Activated T-helper 17 cell treated with anti-CD3 and anti-CD28 coated beads, Interleukin-2, amount 50 U/mL, for 72 hours (primary cell): ENCODE measurements at regions not wholly inside any gene's neighbourhood (a gene's known extent, or its start where the extent isn't known, plus 50 kb on each side); places are given as distances from the start of the nearest gene placed in this dataset.
"Not testable (repeated sequence)": the region's sequence is repeated elsewhere in the genome, so short reads cannot be mapped to it uniquely, and the experiment has no call there.

Experiments
- ATAC-seq: fragments of 150-1000 bp; cut with Tn5 transposase; replicated peaks from 2 replicates; pipeline ENCODE4 v1.10.0; 2021; ENCODE audit warnings: mild to moderate bottlenecking, moderate library complexity
- H3K27ac Mint-ChIP-seq: one replicate; pipeline ENCODE4 v1.8.0; 2022; ENCODE audit warnings: mixed read lengths
- H3K27me3 Mint-ChIP-seq: one replicate; pipeline ENCODE4 v1.8.0; 2022; ENCODE audit warnings: mixed read lengths
- H3K36me3 Mint-ChIP-seq: one replicate; pipeline ENCODE4 v1.8.0; 2022; ENCODE audit warnings: low read depth, mild to moderate bottlenecking, mixed read lengths
- H3K4me1 Mint-ChIP-seq: one replicate; pipeline ENCODE4 v1.8.0; 2022; ENCODE audit warnings: mixed read lengths
- H3K4me3 Mint-ChIP-seq: one replicate; pipeline ENCODE4 v1.8.0; 2022; ENCODE audit warnings: mild to moderate bottlenecking, mixed read lengths
- H3K9me3 Mint-ChIP-seq: one replicate; pipeline ENCODE4 v1.8.0; 2022; ENCODE audit warnings: mixed read lengths

- Mint-ChIP-seq H3K4me3 (no peak overlapping the region), H3K27me3 (peaks cover 3% of the 10 kb centered on the region), H3K4me1 (no peaks in the 10 kb centered on the region), H3K36me3 (no peaks in the 10 kb centered on the region), H3K9me3 (no peaks in the 10 kb centered on the region), H3K27ac (no peak overlapping the region)
- ATAC-seq = no peak
These were observed 365.1 kb upstream of the NOCT start for GRCh38 chr4:138650495-138650894.

- H3K27ac Mint-ChIP-seq = no peak overlapping the region
- H3K27me3 Mint-ChIP-seq = no peaks in the 10 kb centered on the region
- no peaks in the 10 kb centered on the region for H3K4me1 Mint-ChIP-seq
- no peaks in the 10 kb centered on the region for H3K9me3 Mint-ChIP-seq
- H3K4me3 Mint-ChIP-seq = no peak overlapping the region
- no peak for ATAC-seq
- H3K36me3 Mint-ChIP-seq = no peaks in the 10 kb centered on the region
These were observed 368.1 kb upstream of the NOCT start for GRCh38 chr4:138647433-138647832.

- Mint-ChIP-seq H3K9me3 (no peaks in the 10 kb centered on the region), H3K4me3 (no peak overlapping the region), H3K27ac (no peak overlapping the region), H3K27me3 (no peaks in the 10 kb centered on the region), H3K36me3 (no peaks in the 10 kb centered on the region), H3K4me1 (no peaks in the 10 kb centered on the region)
- ATAC-seq = no peak
These were observed 369.2 kb upstream of the NOCT start for GRCh38 chr4:138646383-138646782.

- no peak for ATAC-seq
- Mint-ChIP-seq H3K4me1 (no peaks in the 10 kb centered on the region), H3K27me3 (peaks cover 3% of the 10 kb centered on the region), H3K4me3 (no peak overlapping the region), H3K9me3 (no peaks in the 10 kb centered on the region), H3K27ac (no peak overlapping the region), H3K36me3 (no peaks in the 10 kb centered on the region)
These were observed 370.3 kb upstream of the NOCT start for GRCh38 chr4:138645289-138645688.

GRCh38 chr4:138644322-138644721 lies 371.3 kb upstream of the NOCT start:
- no peak for ATAC-seq
- Mint-ChIP-seq H3K27ac (no peak overlapping the region), H3K4me1 (no peaks in the 10 kb centered on the region), H3K36me3 (no peaks in the 10 kb centered on the region), H3K4me3 (no peak overlapping the region), H3K9me3 (no peaks in the 10 kb centered on the region), H3K27me3 (peaks cover 3% of the 10 kb centered on the region)

- Mint-ChIP-seq H3K27me3 (peaks cover 3% of the 10 kb centered on the region), H3K27ac (no peak overlapping the region), H3K4me1 (no peaks in the 10 kb centered on the region), H3K4me3 (no peak overlapping the region), H3K9me3 (no peaks in the 10 kb centered on the region), H3K36me3 (no peaks in the 10 kb centered on the region)
- ATAC-seq = no peak
These were observed 371.8 kb upstream of the NOCT start for GRCh38 chr4:138643827-138644226.

GRCh38 chr4:138639018-138639741 lies 376.4 kb upstream of the NOCT start:
- peaks cover 3% of the 10 kb centered on the region for H3K27me3 Mint-ChIP-seq
- H3K4me1 Mint-ChIP-seq = no peaks in the 10 kb centered on the region
- H3K4me3 Mint-ChIP-seq = no peak overlapping the region
- ATAC-seq = no peak
- no peaks in the 10 kb centered on the region for H3K36me3 Mint-ChIP-seq
- no peak overlapping the region for H3K27ac Mint-ChIP-seq
- no peaks in the 10 kb centered on the region for H3K9me3 Mint-ChIP-seq

- Mint-ChIP-seq H3K4me1 (no peaks in the 10 kb centered on the region), H3K4me3 (no peak overlapping the region), H3K36me3 (no peaks in the 10 kb centered on the region), H3K27me3 (peaks cover 7% of the 10 kb centered on the region), H3K9me3 (peaks cover 6% of the 10 kb centered on the region), H3K27ac (no peak overlapping the region)
- ATAC-seq = no peak
These were observed 378.8 kb upstream of the NOCT start for GRCh38 chr4:138636781-138637180.

GRCh38 chr4:138634915-138635314 lies 380.7 kb upstream of the NOCT start:
- Mint-ChIP-seq H3K27ac (no peak overlapping the region), H3K36me3 (no peaks in the 10 kb centered on the region), H3K27me3 (peaks cover 4% of the 10 kb centered on the region), H3K9me3 (peaks cover 6% of the 10 kb centered on the region), H3K4me3 (no peak overlapping the region), H3K4me1 (no peaks in the 10 kb centered on the region)
- ATAC-seq = no peak

GRCh38 chr4:138633580-138633904 lies 382.0 kb upstream of the NOCT start:
- H3K36me3 Mint-ChIP-seq = no peaks in the 10 kb centered on the region
- H3K4me3 Mint-ChIP-seq = no peak overlapping the region
- ATAC-seq = no peak
- H3K9me3 Mint-ChIP-seq = peaks cover 6% of the 10 kb centered on the region
- peaks cover 4% of the 10 kb centered on the region for H3K27me3 Mint-ChIP-seq
- no peak overlapping the region for H3K27ac Mint-ChIP-seq
- no peaks in the 10 kb centered on the region for H3K4me1 Mint-ChIP-seq

GRCh38 chr4:138632856-138633579 lies 382.6 kb upstream of the NOCT start:
- Mint-ChIP-seq H3K4me3 (no peak overlapping the region), H3K27ac (no peak overlapping the region), H3K4me1 (no peaks in the 10 kb centered on the region), H3K27me3 (peaks cover 4% of the 10 kb centered on the region), H3K9me3 (peaks cover 6% of the 10 kb centered on the region), H3K36me3 (no peaks in the 10 kb centered on the region)
- ATAC-seq = no peak

GRCh38 chr4:138630666-138631065 lies 384.9 kb upstream of the NOCT start:
- ATAC-seq = no peak
- Mint-ChIP-seq H3K9me3 (peaks cover 6% of the 10 kb centered on the region), H3K27me3 (peaks cover 7% of the 10 kb centered on the region), H3K36me3 (no peaks in the 10 kb centered on the region), H3K4me1 (no peaks in the 10 kb centered on the region), H3K27ac (no peak overlapping the region), H3K4me3 (no peak overlapping the region)

- no peak for ATAC-seq
- Mint-ChIP-seq H3K27ac (no peak overlapping the region), H3K9me3 (peaks cover 6% of the 10 kb centered on the region), H3K4me1 (no peaks in the 10 kb centered on the region), H3K36me3 (no peaks in the 10 kb centered on the region), H3K27me3 (peaks cover 7% of the 10 kb centered on the region), H3K4me3 (no peak overlapping the region)
These were observed 385.9 kb upstream of the NOCT start for GRCh38 chr4:138629669-138630068.

GRCh38 chr4:138627096-138627495 lies 384.9 kb upstream of the SLC7A11 start:
- ATAC-seq = no peak
- Mint-ChIP-seq H3K4me1 (no peaks in the 10 kb centered on the region), H3K27ac (no peak overlapping the region), H3K36me3 (no peaks in the 10 kb centered on the region), H3K9me3 (no peaks in the 10 kb centered on the region), H3K4me3 (no peak overlapping the region), H3K27me3 (peaks cover 3% of the 10 kb centered on the region)

GRCh38 chr4:138622362-138622761 lies 380.2 kb upstream of the SLC7A11 start:
- not testable (repeated sequence) for H3K27ac Mint-ChIP-seq, H3K4me3 Mint-ChIP-seq, H3K9me3 Mint-ChIP-seq, H3K4me1 Mint-ChIP-seq, H3K27me3 Mint-ChIP-seq, ATAC-seq, H3K36me3 Mint-ChIP-seq
